K562 (cell line): ENCODE measurements at regions not wholly inside any gene's neighbourhood (a gene's known extent, or its start where the extent isn't known, plus 50 kb on each side); places are given as distances from the start of the nearest gene placed in this dataset.

Source experiments
- ATAC-seq: fragments of 200-7000 bp; cut with Tn5 transposase; 3 replicates; pipeline ENCODE4 v1.9.1; 2020; ENCODE audit warnings: moderate library complexity
- BruUV-seq: library from RNA; stranded (reverse); fragments of 400-500 nt; replicated peaks from 2 replicates; lab custom pipeline; 2021; lab: Mats Ljungman, UMichigan
- CTCF ChIA-PET: fragments of 300-600 bp; formaldehyde crosslinking; extraction: SDS; loops from one replicate; lab custom pipeline; 2021; ENCODE audit warnings: low intra/inter-chr PET ratio; lab: Yijun Ruan, JAX
- POLR2A ChIA-PET: fragments of 300-600, 350-650 bp; sonication (Branson Sonifier 250); formaldehyde crosslinking; extraction: SDS; loops from one replicate; lab custom pipeline; 2021; ENCODE audit warnings: antibody characterized with exemption, inconsistent platforms; lab: Yijun Ruan, JAX
- DNase-seq, 4 experiments: peaks; one replicate each; pipeline versions ENCODE4 v3.0.0 to v3.0.0-alpha.2; 2011 to 2018; ENCODE audit warnings: low spot score in 3 of 4, mixed read lengths in 3 of 4; ENCODE audit errors: extremely low read depth in 1 of 4
- FAIRE-seq: peaks from 2 replicates; lab custom pipeline; 2011; peaks lifted over from hg19 to GRCh38; lab: Jason Lieb, UNC
- H2AFZ ChIP-seq: 2 replicates; pipeline ENCODE4 v1.6.0; 2011; ENCODE audit warnings: low read depth, low read length, control low read depth, inconsistent platforms
- H3K27ac ChIP-seq: fragments of 200-600 bp; 3 replicates; pipeline ENCODE4 v1.8.0; 2011; ENCODE audit warnings: low read depth, mild to moderate bottlenecking, control low read depth, inconsistent platforms, low read length, moderate library complexity, mixed read lengths; ENCODE audit errors: extremely low read depth
- H3K27me3 ChIP-seq, 2 experiments: fragments of 300-600 bp in 1 of 2; 2 replicates in 1 of 2; 3 replicates in 1 of 2; pipeline versions ENCODE4 v1.6.0 to v1.8.0; 2011; ENCODE audit warnings: inconsistent platforms in 2 of 2, low read length in 2 of 2, mild to moderate bottlenecking in 1 of 2, mixed read lengths in 1 of 2, moderate library complexity in 1 of 2; ENCODE audit not compliant: control insufficient read depth in 2 of 2, insufficient read depth in 2 of 2
- H3K36me3 ChIP-seq: fragments of 300-600 bp; 3 replicates; pipeline ENCODE4 v1.8.0; 2011; ENCODE audit warnings: mild to moderate bottlenecking, low read length, inconsistent platforms; ENCODE audit not compliant: control insufficient read depth, insufficient read depth
- H3K4me1 ChIP-seq, 2 experiments: fragments of 200-600 bp in 1 of 2; replicated peaks in 1 of 2; 2 replicates in 1 of 2; 3 replicates in 1 of 2; pipeline versions ENCODE4 v1.5.1 to v1.8.0; 2011; ENCODE audit warnings: inconsistent platforms in 2 of 2, low read length in 2 of 2, mild to moderate bottlenecking in 1 of 2, mixed read lengths in 1 of 2, moderate library complexity in 1 of 2; ENCODE audit not compliant: control insufficient read depth in 2 of 2, insufficient read depth in 2 of 2
- H3K4me2 ChIP-seq: 2 replicates; pipeline ENCODE4 v1.6.1; 2011; ENCODE audit warnings: low read length, control low read depth, inconsistent platforms, mixed read lengths; ENCODE audit not compliant: insufficient read depth
- H3K4me3 ChIP-seq: fragments of 200-600 bp; sonication (generic), shearing (Covaris generic); 2 replicates; pipeline ENCODE4 v1.5.1; 2016; ENCODE audit warnings: control low read depth, inconsistent platforms
- H3K79me2 ChIP-seq: fragments of 200-600 bp; 3 replicates; pipeline ENCODE4 v1.8.0; 2011; ENCODE audit warnings: low read length, inconsistent platforms; ENCODE audit not compliant: control insufficient read depth, insufficient read depth
- H3K9ac ChIP-seq, 2 experiments: 2 replicates each; pipeline versions ENCODE4 v1.6.0 to v1.6.1; 2011; ENCODE audit warnings: low read depth in 2 of 2, low read length in 2 of 2, control low read depth in 1 of 2, inconsistent platforms in 1 of 2, mild to moderate bottlenecking in 1 of 2, mixed read lengths in 1 of 2; ENCODE audit not compliant: insufficient read depth in 1 of 2
- H3K9me1 ChIP-seq: one replicate; pipeline ENCODE4 v1.6.0; 2011; ENCODE audit warnings: inconsistent platforms, mild to moderate bottlenecking, low read length, moderate library complexity; ENCODE audit not compliant: control insufficient read depth, insufficient read depth
- H3K9me3 ChIP-seq: replicated peaks from 2 replicates; pipeline ENCODE4 v1.5.1; 2011; ENCODE audit warnings: low read depth, low read length, inconsistent platforms; ENCODE audit not compliant: control insufficient read depth, insufficient read depth
- H4K20me1 ChIP-seq: replicated peaks from 2 replicates; pipeline ENCODE4 v1.6.1; 2011; ENCODE audit warnings: low read length, inconsistent platforms, mixed read lengths; ENCODE audit not compliant: control insufficient read depth, insufficient read depth
- BRF1 ChIP-seq: IDR thresholded peaks from 3 replicates; pipeline ENCODE4 v1.6.1; 2011; ENCODE audit warnings: borderline replicate concordance, mild to moderate bottlenecking; ENCODE audit not compliant: insufficient read length; ENCODE audit errors: extremely low read depth
- ELF2 ChIP-seq: fragments of 250-450 bp; sonication (Bioruptor Pico); IDR thresholded peaks from 2 replicates; pipeline ENCODE4 v1.5.0; 2021; ENCODE audit warnings: mild to moderate bottlenecking
- MYC ChIP-seq, 2 experiments: fragments of 250-450 bp in 1 of 2; sonication (Bioruptor Pico) in 1 of 2; IDR thresholded peaks; 2 replicates each; pipeline versions ENCODE4 v1.5.1 to v1.6.1; 2012 to 2021; ENCODE audit warnings: low read depth in 2 of 2, borderline replicate concordance in 1 of 2, improper control_type of control experiment in 1 of 2, low read length in 1 of 2, mild to moderate bottlenecking in 1 of 2, moderate library complexity in 1 of 2
- SIRT6 ChIP-seq: IDR thresholded peaks from one replicate; pipeline ENCODE4 v1.6.1; 2012; ENCODE audit warnings: low read depth, mild to moderate bottlenecking, control low read depth, inconsistent platforms, low read length, moderate library complexity
- SREBF2 ChIP-seq: sonication (generic); formaldehyde crosslinking; IDR thresholded peaks from 2 replicates; pipeline ENCODE4 v1.4.0; 2020; ENCODE audit warnings: mild to moderate bottlenecking, missing genetic modification reagents
- ZNF311 ChIP-seq: fragments of 250-450 bp; sonication (Bioruptor Pico); IDR thresholded peaks from 2 replicates; pipeline ENCODE4 v1.4.0; 2020; ENCODE audit warnings: mild to moderate bottlenecking, moderate library complexity
- ZNF589 ChIP-seq: fragments of 200-800 bp; sonication (Bioruptor generic); IDR thresholded peaks from 2 replicates; pipeline ENCODE4 v1.6.1; 2016; ENCODE audit warnings: low read depth, missing genetic modification characterization, missing compliant biosample characterization
- ZNF707 ChIP-seq: fragments of 250-450 bp; sonication (Bioruptor Pico); conservative IDR thresholded peaks from 2 replicates; pipeline ENCODE4 v1.8.0; 2022; ENCODE audit warnings: inconsistent platforms, mild to moderate bottlenecking, moderate library complexity
- ZNF76 ChIP-seq: fragments of 250-450 bp; sonication (Bioruptor Pico); IDR thresholded peaks from 2 replicates; pipeline ENCODE4 v1.4.0; 2020; ENCODE audit warnings: mild to moderate bottlenecking, moderate library complexity, borderline replicate concordance
- WGBS: fragments of 100-300 bp; shearing (Covaris generic); methylation state at CpG from one replicate; pipeline ENCODE4 v1.1.6; 2016; ENCODE audit warnings: low coverage, mixed read lengths; ENCODE audit not compliant: insufficient coverage; ENCODE audit errors: missing lambda C conversion rate; 5-methylcytosine and 5-hydroxymethylcytosine counted together
- in situ Hi-C: fragments of 300-500 bp; cut with MboI; formaldehyde crosslinking; loops from 4 replicates; pipeline ENCODE4 v1.15.0; 2018; ENCODE audit warnings: inconsistent platforms, mixed read lengths
- intact Hi-C: fragments of 100-400 bp; cut with micrococcal nuclease; formaldehyde crosslinking; loops from 2 replicates; pipeline ENCODE4 v1.14.2; 2022
- TF ChIP-seq, protein P1 (sequence below): sonication (generic); formaldehyde crosslinking; IDR thresholded peaks from 2 replicates; pipeline ENCODE4 v1.8.1; 2023; ENCODE audit warnings: mild to moderate bottlenecking, missing genetic modification reagents
- TF ChIP-seq, protein P2 (sequence below): fragments of 450-650 bp; IDR thresholded peaks from one replicate; pipeline ENCODE4 v1.6.1; 2018; ENCODE audit warnings: mild to moderate bottlenecking, moderate library complexity; ENCODE audit not compliant: partially characterized antibody
- TF ChIP-seq, protein P3 (sequence below): fragments of 250-450 bp; sonication (Bioruptor Pico); IDR thresholded peaks from 2 replicates; pipeline ENCODE4 v1.8.0; 2021; ENCODE audit warnings: borderline replicate concordance, mild to moderate bottlenecking, moderate library complexity; ENCODE audit not compliant: poor library complexity, severe bottlenecking
- TF ChIP-seq, protein P4 (sequence below): sonication (generic); formaldehyde crosslinking; IDR thresholded peaks from 2 replicates; pipeline ENCODE4 v1.4.0; 2020; ENCODE audit warnings: mild to moderate bottlenecking, missing genetic modification reagents

DNA sequence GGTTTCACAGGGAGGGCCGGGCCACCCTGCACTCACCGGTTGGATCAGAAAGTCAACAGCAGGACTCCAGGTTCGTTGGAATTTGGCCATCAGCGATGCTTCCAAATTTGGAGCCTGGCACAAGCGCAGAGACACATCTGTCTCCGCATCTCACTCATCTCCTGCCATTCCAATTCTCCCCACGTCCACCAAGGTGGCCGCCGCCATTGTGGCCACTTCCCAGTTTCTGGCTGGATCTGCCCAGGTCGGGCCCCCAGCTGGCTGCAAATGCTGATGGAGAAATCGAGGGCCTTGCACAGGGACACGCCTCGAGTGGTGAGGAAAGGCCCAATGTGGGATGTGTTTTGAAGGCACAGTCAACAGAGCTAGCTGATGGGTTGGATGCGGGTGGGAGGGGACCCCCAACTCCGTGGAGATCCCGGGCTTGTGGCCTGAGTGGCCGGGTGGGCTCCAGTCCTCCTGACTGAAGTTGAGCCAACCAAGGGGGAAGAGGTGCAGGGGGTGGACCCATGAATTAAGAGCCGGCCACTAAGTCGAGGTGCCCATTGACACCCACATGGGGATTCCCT lies 102.7 kb downstream of the CRYAA start:
- Histone ChIP-seq H3K4me2 (no peak overlapping the region), H3K4me3 (no peak overlapping the region), H3K9me3 (no peaks in the 10 kb centered on the region), H3K4me1 (peaks cover 0 to 3% of the 10 kb centered on the region in 2 experiments; a peak in 1 of 5 replicates), H3K79me2 (no peaks in the 10 kb centered on the region), H3K9me1 (no peaks in the 10 kb centered on the region), H3K27ac (no peak overlapping the region), H4K20me1 (peaks cover 19% of the 10 kb centered on the region), H3K36me3 (no peaks in the 10 kb centered on the region), H3K27me3 (peaks cover 48 to 97% of the 10 kb centered on the region in 2 experiments), H3K9ac (no peak overlapping the region), H2AFZ (no peak overlapping the region)
- BruUV-seq, result no TSS peak
- intact Hi-C loops, result no loop called here
- FAIRE-seq, result no peak
- under 1% methylated on average over 19 of the region's 19 CpGs for WGBS
- CTCF ChIA-PET, result no interaction called here
- in situ Hi-C loops, result no loop called here
- POLR2A ChIA-PET, result interaction anchor here (1.1 kb wide), 1 partner anchor 15 kb away, joined by 4 read pairs; no protein-coding TSS in a partner anchor
- no peak for ATAC-seq
- DNase-seq, result no peak
- TF ChIP-seq ZNF589 (no peak), ZNF76 (CRISPR knock-in tag) (no peak), BRF1 (no peak), SIRT6 (no peak), ELF2 (CRISPR knock-in tag) (no peak), ZNF311 (no peak), MYC (IDR thresholded peaks at IDR 0.05; ENCODE audit: low read depth, low read length) (no peak), MYC (CRISPR knock-in tag; IDR thresholded peaks at IDR 0.05; ENCODE audit: borderline replicate concordance, low read depth) (no peak), ZNF707 (CRISPR knock-in tag) (no peak), SREBF2 (CRISPR knock-in tag) (no peak)
- TF ChIP-seq, protein P1, sequence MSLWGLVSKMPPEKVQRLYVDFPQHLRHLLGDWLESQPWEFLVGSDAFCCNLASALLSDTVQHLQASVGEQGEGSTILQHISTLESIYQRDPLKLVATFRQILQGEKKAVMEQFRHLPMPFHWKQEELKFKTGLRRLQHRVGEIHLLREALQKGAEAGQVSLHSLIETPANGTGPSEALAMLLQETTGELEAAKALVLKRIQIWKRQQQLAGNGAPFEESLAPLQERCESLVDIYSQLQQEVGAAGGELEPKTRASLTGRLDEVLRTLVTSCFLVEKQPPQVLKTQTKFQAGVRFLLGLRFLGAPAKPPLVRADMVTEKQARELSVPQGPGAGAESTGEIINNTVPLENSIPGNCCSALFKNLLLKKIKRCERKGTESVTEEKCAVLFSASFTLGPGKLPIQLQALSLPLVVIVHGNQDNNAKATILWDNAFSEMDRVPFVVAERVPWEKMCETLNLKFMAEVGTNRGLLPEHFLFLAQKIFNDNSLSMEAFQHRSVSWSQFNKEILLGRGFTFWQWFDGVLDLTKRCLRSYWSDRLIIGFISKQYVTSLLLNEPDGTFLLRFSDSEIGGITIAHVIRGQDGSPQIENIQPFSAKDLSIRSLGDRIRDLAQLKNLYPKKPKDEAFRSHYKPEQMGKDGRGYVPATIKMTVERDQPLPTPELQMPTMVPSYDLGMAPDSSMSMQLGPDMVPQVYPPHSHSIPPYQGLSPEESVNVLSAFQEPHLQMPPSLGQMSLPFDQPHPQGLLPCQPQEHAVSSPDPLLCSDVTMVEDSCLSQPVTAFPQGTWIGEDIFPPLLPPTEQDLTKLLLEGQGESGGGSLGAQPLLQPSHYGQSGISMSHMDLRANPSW (CRISPR knock-in tag), result no peak
- TF ChIP-seq, protein P2, sequence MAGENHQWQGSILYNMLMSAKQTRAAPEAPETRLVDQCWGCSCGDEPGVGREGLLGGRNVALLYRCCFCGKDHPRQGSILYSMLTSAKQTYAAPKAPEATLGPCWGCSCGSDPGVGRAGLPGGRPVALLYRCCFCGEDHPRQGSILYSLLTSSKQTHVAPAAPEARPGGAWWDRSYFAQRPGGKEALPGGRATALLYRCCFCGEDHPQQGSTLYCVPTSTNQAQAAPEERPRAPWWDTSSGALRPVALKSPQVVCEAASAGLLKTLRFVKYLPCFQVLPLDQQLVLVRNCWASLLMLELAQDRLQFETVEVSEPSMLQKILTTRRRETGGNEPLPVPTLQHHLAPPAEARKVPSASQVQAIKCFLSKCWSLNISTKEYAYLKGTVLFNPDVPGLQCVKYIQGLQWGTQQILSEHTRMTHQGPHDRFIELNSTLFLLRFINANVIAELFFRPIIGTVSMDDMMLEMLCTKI, result no peak
- TF ChIP-seq, protein P3, sequence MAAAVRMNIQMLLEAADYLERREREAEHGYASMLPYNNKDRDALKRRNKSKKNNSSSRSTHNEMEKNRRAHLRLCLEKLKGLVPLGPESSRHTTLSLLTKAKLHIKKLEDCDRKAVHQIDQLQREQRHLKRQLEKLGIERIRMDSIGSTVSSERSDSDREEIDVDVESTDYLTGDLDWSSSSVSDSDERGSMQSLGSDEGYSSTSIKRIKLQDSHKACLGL, result no peak
- TF ChIP-seq, protein P4, sequence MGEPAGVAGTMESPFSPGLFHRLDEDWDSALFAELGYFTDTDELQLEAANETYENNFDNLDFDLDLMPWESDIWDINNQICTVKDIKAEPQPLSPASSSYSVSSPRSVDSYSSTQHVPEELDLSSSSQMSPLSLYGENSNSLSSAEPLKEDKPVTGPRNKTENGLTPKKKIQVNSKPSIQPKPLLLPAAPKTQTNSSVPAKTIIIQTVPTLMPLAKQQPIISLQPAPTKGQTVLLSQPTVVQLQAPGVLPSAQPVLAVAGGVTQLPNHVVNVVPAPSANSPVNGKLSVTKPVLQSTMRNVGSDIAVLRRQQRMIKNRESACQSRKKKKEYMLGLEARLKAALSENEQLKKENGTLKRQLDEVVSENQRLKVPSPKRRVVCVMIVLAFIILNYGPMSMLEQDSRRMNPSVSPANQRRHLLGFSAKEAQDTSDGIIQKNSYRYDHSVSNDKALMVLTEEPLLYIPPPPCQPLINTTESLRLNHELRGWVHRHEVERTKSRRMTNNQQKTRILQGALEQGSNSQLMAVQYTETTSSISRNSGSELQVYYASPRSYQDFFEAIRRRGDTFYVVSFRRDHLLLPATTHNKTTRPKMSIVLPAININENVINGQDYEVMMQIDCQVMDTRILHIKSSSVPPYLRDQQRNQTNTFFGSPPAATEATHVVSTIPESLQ, result no peak
